ENCODE measurements at regions not wholly inside any gene's neighbourhood (a gene's known extent, or its start where the extent isn't known, plus 50 kb on each side); places are given as distances from the start of the nearest gene placed in this dataset.
"Not testable (repeated sequence)": the region's sequence is repeated elsewhere in the genome, so short reads cannot be mapped to it uniquely, and the experiment has no call there.

GRCh38 chr7:27419581-27420177 is 177.1 kb downstream of the EVX1 start:
- DNase-seq, result no peak

GRCh38 chr7:27420702-27421101 is 178.1 kb downstream of the EVX1 start:
- DNase-seq, result no peak

GRCh38 chr7:27423290-27423689 is 180.7 kb downstream of the EVX1 start:
- no peak for DNase-seq

GRCh38 chr7:27423821-27424220 is 181.2 kb downstream of the EVX1 start:
- no peak for DNase-seq

- no peak for DNase-seq
Measured at GRCh38 chr7:27424231-27424630, 181.6 kb downstream of the EVX1 start.

- no peak for DNase-seq
Measured at GRCh38 chr7:27424749-27425148, 182.1 kb downstream of the EVX1 start.

GRCh38 chr7:27427416-27427815 is 184.8 kb downstream of the EVX1 start:
- no peak for DNase-seq

- DNase-seq, result no peak
Measured at GRCh38 chr7:27430105-27430504, 187.5 kb downstream of the EVX1 start.

GRCh38 chr7:27431465-27431864 is 188.9 kb downstream of the EVX1 start:
- no peak for DNase-seq

- no peak for DNase-seq
Measured at GRCh38 chr7:27433581-27433980, 191.0 kb downstream of the EVX1 start.

GRCh38 chr7:27434756-27435400 is 192.3 kb downstream of the EVX1 start:
- no peak for DNase-seq

- no peak for DNase-seq
Measured at GRCh38 chr7:27435461-27435860, 192.9 kb downstream of the EVX1 start.

- DNase-seq, result no peak
Measured at GRCh38 chr7:27438881-27439589, 196.4 kb downstream of the EVX1 start.

GRCh38 chr7:27442455-27442854 is 199.9 kb downstream of the EVX1 start:
- DNase-seq, result no peak

- DNase-seq, result peak; percentile 22
Measured at GRCh38 chr7:27449046-27449445, 206.4 kb downstream of the EVX1 start.

GRCh38 chr7:27453702-27454405 is 208.8 kb downstream of the HIBADH start:
- no peak for DNase-seq

GRCh38 chr7:27457120-27457519 is 205.6 kb downstream of the HIBADH start:
- DNase-seq, result not testable (repeated sequence)

GRCh38 chr7:27457603-27458565 is 204.8 kb downstream of the HIBADH start:
- DNase-seq, result not testable (repeated sequence)

- DNase-seq, result no peak
Measured at GRCh38 chr7:27459021-27459730, 203.5 kb downstream of the HIBADH start.

GRCh38 chr7:27459731-27460053 is 203.0 kb downstream of the HIBADH start:
- no peak for DNase-seq

GRCh38 chr7:27462575-27463270 is 200.0 kb downstream of the HIBADH start:
- no peak for DNase-seq

Data from NCI-H510A (cell line).